K562 (cell line): ENCODE measurements at regions not wholly inside any gene's neighbourhood (a gene's known extent, or its start where the extent isn't known, plus 50 kb on each side); places are given as distances from the start of the nearest gene placed in this dataset.

Experiments
- ATAC-seq: fragments of 200-7000 bp; cut with Tn5 transposase; 3 replicates; pipeline ENCODE4 v1.9.1; 2020; ENCODE audit warnings: moderate library complexity
- BruUV-seq: library from RNA; stranded (reverse); fragments of 400-500 nt; replicated peaks from 2 replicates; lab custom pipeline; 2021; lab: Mats Ljungman, UMichigan
- CTCF ChIA-PET: fragments of 300-600 bp; formaldehyde crosslinking; extraction: SDS; loops from one replicate; lab custom pipeline; 2021; ENCODE audit warnings: low intra/inter-chr PET ratio; lab: Yijun Ruan, JAX
- POLR2A ChIA-PET: fragments of 300-600, 350-650 bp; sonication (Branson Sonifier 250); formaldehyde crosslinking; extraction: SDS; loops from one replicate; lab custom pipeline; 2021; ENCODE audit warnings: antibody characterized with exemption, inconsistent platforms; lab: Yijun Ruan, JAX
- DNase-seq, 4 experiments: peaks; one replicate each; pipeline versions ENCODE4 v3.0.0 to v3.0.0-alpha.2; 2011 to 2018; ENCODE audit warnings: low spot score in 3 of 4, mixed read lengths in 3 of 4; ENCODE audit errors: extremely low read depth in 1 of 4
- FAIRE-seq: peaks from 2 replicates; lab custom pipeline; 2011; peaks lifted over from hg19 to GRCh38; lab: Jason Lieb, UNC
- H2AFZ ChIP-seq: 2 replicates; pipeline ENCODE4 v1.6.0; 2011; ENCODE audit warnings: low read depth, low read length, control low read depth, inconsistent platforms
- H3K27ac ChIP-seq: fragments of 200-600 bp; 3 replicates; pipeline ENCODE4 v1.8.0; 2011; ENCODE audit warnings: low read depth, mild to moderate bottlenecking, control low read depth, inconsistent platforms, low read length, moderate library complexity, mixed read lengths; ENCODE audit errors: extremely low read depth
- H3K27me3 ChIP-seq, 2 experiments: fragments of 300-600 bp in 1 of 2; 2 replicates in 1 of 2; 3 replicates in 1 of 2; pipeline versions ENCODE4 v1.6.0 to v1.8.0; 2011; ENCODE audit warnings: inconsistent platforms in 2 of 2, low read length in 2 of 2, mild to moderate bottlenecking in 1 of 2, mixed read lengths in 1 of 2, moderate library complexity in 1 of 2; ENCODE audit not compliant: control insufficient read depth in 2 of 2, insufficient read depth in 2 of 2
- H3K36me3 ChIP-seq: fragments of 300-600 bp; 3 replicates; pipeline ENCODE4 v1.8.0; 2011; ENCODE audit warnings: mild to moderate bottlenecking, low read length, inconsistent platforms; ENCODE audit not compliant: control insufficient read depth, insufficient read depth
- H3K4me1 ChIP-seq, 2 experiments: fragments of 200-600 bp in 1 of 2; replicated peaks in 1 of 2; 2 replicates in 1 of 2; 3 replicates in 1 of 2; pipeline versions ENCODE4 v1.5.1 to v1.8.0; 2011; ENCODE audit warnings: inconsistent platforms in 2 of 2, low read length in 2 of 2, mild to moderate bottlenecking in 1 of 2, mixed read lengths in 1 of 2, moderate library complexity in 1 of 2; ENCODE audit not compliant: control insufficient read depth in 2 of 2, insufficient read depth in 2 of 2
- H3K4me2 ChIP-seq: 2 replicates; pipeline ENCODE4 v1.6.1; 2011; ENCODE audit warnings: low read length, control low read depth, inconsistent platforms, mixed read lengths; ENCODE audit not compliant: insufficient read depth
- H3K4me3 ChIP-seq: fragments of 200-600 bp; sonication (generic), shearing (Covaris generic); 2 replicates; pipeline ENCODE4 v1.5.1; 2016; ENCODE audit warnings: control low read depth, inconsistent platforms
- H3K79me2 ChIP-seq: fragments of 200-600 bp; 3 replicates; pipeline ENCODE4 v1.8.0; 2011; ENCODE audit warnings: low read length, inconsistent platforms; ENCODE audit not compliant: control insufficient read depth, insufficient read depth
- H3K9ac ChIP-seq, 2 experiments: 2 replicates each; pipeline versions ENCODE4 v1.6.0 to v1.6.1; 2011; ENCODE audit warnings: low read depth in 2 of 2, low read length in 2 of 2, control low read depth in 1 of 2, inconsistent platforms in 1 of 2, mild to moderate bottlenecking in 1 of 2, mixed read lengths in 1 of 2; ENCODE audit not compliant: insufficient read depth in 1 of 2
- H3K9me1 ChIP-seq: one replicate; pipeline ENCODE4 v1.6.0; 2011; ENCODE audit warnings: inconsistent platforms, mild to moderate bottlenecking, low read length, moderate library complexity; ENCODE audit not compliant: control insufficient read depth, insufficient read depth
- H3K9me3 ChIP-seq: replicated peaks from 2 replicates; pipeline ENCODE4 v1.5.1; 2011; ENCODE audit warnings: low read depth, low read length, inconsistent platforms; ENCODE audit not compliant: control insufficient read depth, insufficient read depth
- H4K20me1 ChIP-seq: replicated peaks from 2 replicates; pipeline ENCODE4 v1.6.1; 2011; ENCODE audit warnings: low read length, inconsistent platforms, mixed read lengths; ENCODE audit not compliant: control insufficient read depth, insufficient read depth
- NFIC ChIP-seq: fragments of 450-650 bp; IDR thresholded peaks from 2 replicates; pipeline ENCODE4 v1.6.1; 2017; ENCODE audit warnings: mild to moderate bottlenecking, inconsistent platforms
- NFIX ChIP-seq: fragments of 250-450 bp; sonication (Bioruptor Pico); IDR thresholded peaks from 2 replicates; pipeline ENCODE4 v1.4.0; 2020; ENCODE audit warnings: low read depth, mild to moderate bottlenecking, moderate library complexity
- SMARCB1 ChIP-seq: IDR thresholded peaks from 2 replicates; pipeline ENCODE4 v1.6.1; 2011; ENCODE audit warnings: improper control_type of control experiment, low read depth; ENCODE audit not compliant: insufficient read length
- TCFL5 ChIP-seq: fragments of 250-450 bp; sonication (Bioruptor Pico); conservative IDR thresholded peaks from 2 replicates; pipeline ENCODE4 v1.6.1; 2021; ENCODE audit warnings: mild to moderate bottlenecking, moderate library complexity, matching md5 sums
- WGBS: fragments of 100-300 bp; shearing (Covaris generic); methylation state at CpG from one replicate; pipeline ENCODE4 v1.1.6; 2016; ENCODE audit warnings: low coverage, mixed read lengths; ENCODE audit not compliant: insufficient coverage; ENCODE audit errors: missing lambda C conversion rate; 5-methylcytosine and 5-hydroxymethylcytosine counted together
- in situ Hi-C: fragments of 300-500 bp; cut with MboI; formaldehyde crosslinking; loops from 4 replicates; pipeline ENCODE4 v1.15.0; 2018; ENCODE audit warnings: inconsistent platforms, mixed read lengths
- intact Hi-C: fragments of 100-400 bp; cut with micrococcal nuclease; formaldehyde crosslinking; loops from 2 replicates; pipeline ENCODE4 v1.14.2; 2022
- TF ChIP-seq, protein P1 (sequence below): fragments of 250-450 bp; sonication (Bioruptor Pico); IDR thresholded peaks from 2 replicates; pipeline ENCODE4 v1.5.0; 2022; ENCODE audit warnings: mild to moderate bottlenecking
- TF ChIP-seq, protein P2 (sequence below): IDR thresholded peaks from 2 replicates; pipeline ENCODE4 v1.6.1; 2014; ENCODE audit warnings: antibody characterized with exemption

DNA sequence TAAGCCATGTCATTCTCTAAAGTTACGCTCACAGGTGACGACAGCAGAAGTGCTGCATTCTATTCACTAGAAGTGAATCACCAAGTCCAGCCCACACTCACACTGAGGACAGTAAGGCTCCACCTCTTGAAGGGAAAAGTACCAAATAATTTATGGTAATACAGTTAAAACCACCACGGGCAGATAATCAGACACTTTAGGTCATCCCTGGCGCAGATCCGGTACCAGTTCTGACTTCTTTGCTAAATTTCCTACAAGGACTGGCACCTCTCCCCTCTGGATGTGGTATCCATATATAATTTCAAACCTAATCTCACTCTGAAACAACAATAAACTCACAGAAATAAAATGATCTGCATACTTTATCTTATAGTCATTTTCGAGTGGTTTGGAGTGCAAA is 954.7 kb upstream of the GHITM start (continued):
- TF ChIP-seq, protein P1, sequence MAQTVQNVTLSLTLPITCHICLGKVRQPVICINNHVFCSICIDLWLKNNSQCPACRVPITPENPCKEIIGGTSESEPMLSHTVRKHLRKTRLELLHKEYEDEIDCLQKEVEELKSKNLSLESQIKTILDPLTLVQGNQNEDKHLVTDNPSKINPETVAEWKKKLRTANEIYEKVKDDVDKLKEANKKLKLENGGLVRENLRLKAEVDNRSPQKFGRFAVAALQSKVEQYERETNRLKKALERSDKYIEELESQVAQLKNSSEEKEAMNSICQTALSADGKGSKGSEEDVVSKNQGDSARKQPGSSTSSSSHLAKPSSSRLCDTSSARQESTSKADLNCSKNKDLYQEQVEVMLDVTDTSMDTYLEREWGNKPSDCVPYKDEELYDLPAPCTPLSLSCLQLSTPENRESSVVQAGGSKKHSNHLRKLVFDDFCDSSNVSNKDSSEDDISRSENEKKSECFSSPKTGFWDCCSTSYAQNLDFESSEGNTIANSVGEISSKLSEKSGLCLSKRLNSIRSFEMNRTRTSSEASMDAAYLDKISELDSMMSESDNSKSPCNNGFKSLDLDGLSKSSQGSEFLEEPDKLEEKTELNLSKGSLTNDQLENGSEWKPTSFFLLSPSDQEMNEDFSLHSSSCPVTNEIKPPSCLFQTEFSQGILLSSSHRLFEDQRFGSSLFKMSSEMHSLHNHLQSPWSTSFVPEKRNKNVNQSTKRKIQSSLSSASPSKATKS (CRISPR knock-in tag): no peak
- TF ChIP-seq, all 486 proteins: peak for 0

GRCh38 chr10:83190614-83191013 is 948.7 kb upstream of the GHITM start:
- ChIA-PET POLR2A (no interaction called here), CTCF (no interaction called here)
- H3K36me3 ChIP-seq: no peaks in the 10 kb centered on the region
- H3K79me2 ChIP-seq: no peaks in the 10 kb centered on the region
- H3K4me2 ChIP-seq: no peak overlapping the region
- intact Hi-C loops: no loop called here
- TF ChIP-seq, protein P2, sequence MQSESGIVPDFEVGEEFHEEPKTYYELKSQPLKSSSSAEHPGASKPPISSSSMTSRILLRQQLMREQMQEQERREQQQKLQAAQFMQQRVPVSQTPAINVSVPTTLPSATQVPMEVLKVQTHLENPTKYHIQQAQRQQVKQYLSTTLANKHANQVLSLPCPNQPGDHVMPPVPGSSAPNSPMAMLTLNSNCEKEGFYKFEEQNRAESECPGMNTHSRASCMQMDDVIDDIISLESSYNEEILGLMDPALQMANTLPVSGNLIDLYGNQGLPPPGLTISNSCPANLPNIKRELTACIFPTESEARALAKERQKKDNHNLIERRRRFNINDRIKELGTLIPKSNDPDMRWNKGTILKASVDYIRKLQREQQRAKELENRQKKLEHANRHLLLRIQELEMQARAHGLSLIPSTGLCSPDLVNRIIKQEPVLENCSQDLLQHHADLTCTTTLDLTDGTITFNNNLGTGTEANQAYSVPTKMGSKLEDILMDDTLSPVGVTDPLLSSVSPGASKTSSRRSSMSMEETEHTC: no peak
- peak; percentile 81 for TF ChIP-seq NFIC
- peak; percentile 69 for TF ChIP-seq NFIX (CRISPR knock-in tag)
- no peak for TF ChIP-seq SMARCB1
- TF ChIP-seq TCFL5 (CRISPR knock-in tag): no peak
- H3K9ac ChIP-seq: no peak overlapping the region
- in situ Hi-C loops: no loop called here
- ATAC-seq (no peak), FAIRE-seq (no peak), DNase-seq (no peak)
- no peaks in the 10 kb centered on the region for H3K9me1 ChIP-seq
- H3K27me3 ChIP-seq: no peaks in the 10 kb centered on the region
- no peak overlapping the region for H2AFZ ChIP-seq
- WGBS: 0% methylated on average over 4 of the region's 4 CpGs
- H4K20me1 ChIP-seq: no peaks in the 10 kb centered on the region
- no peaks in the 10 kb centered on the region for H3K4me1 ChIP-seq
- no peak overlapping the region for H3K27ac ChIP-seq
- no peaks in the 10 kb centered on the region for H3K9me3 ChIP-seq
- no peak overlapping the region for H3K4me3 ChIP-seq
- BruUV-seq: no TSS peak
